H9 (cell line): ENCODE measurements at regions not wholly inside any gene's neighbourhood (a gene's known extent, or its start where the extent isn't known, plus 50 kb on each side); places are given as distances from the start of the nearest gene placed in this dataset.

Source experiments
- DNase-seq: peaks from one replicate; pipeline ENCODE4 v3.0.0-alpha.2; 2017
- H2AFZ ChIP-seq: one replicate; pipeline ENCODE4 v1.6.1; 2013; ENCODE audit warnings: mild to moderate bottlenecking, low read length, control low read depth, moderate library complexity
- H2AK5ac ChIP-seq: 2 replicates; pipeline ENCODE4 v1.6.1; 2013; ENCODE audit warnings: low read length, control low read depth, mixed read lengths; ENCODE audit not compliant: insufficient read length
- H2BK120ac ChIP-seq: one replicate; pipeline ENCODE4 v1.6.1; 2013; ENCODE audit warnings: low read depth, mild to moderate bottlenecking, low read length, control low read depth, inconsistent platforms; ENCODE audit not compliant: poor library complexity, severe bottlenecking
- H2BK12ac ChIP-seq: 2 replicates; pipeline ENCODE4 v1.6.1; 2013; ENCODE audit warnings: low read length, control low read depth, mixed read lengths, low read depth; ENCODE audit not compliant: insufficient read length
- H2BK15ac ChIP-seq: 2 replicates; pipeline ENCODE4 v1.6.1; 2013; ENCODE audit warnings: low read depth, low read length, control low read depth
- H2BK20ac ChIP-seq: one replicate; pipeline ENCODE4 v1.6.1; 2013; ENCODE audit warnings: low read depth, mild to moderate bottlenecking, low read length, control low read depth, inconsistent platforms; ENCODE audit not compliant: poor library complexity, severe bottlenecking
- H2BK5ac ChIP-seq: 2 replicates; pipeline ENCODE4 v1.6.1; 2013; ENCODE audit warnings: low read length, control low read depth, mixed read lengths; ENCODE audit not compliant: insufficient read length
- H3K14ac ChIP-seq: 2 replicates; pipeline ENCODE4 v1.6.1; 2013; ENCODE audit warnings: low read length, control low read depth; ENCODE audit not compliant: insufficient read depth
- H3K18ac ChIP-seq: 2 replicates; pipeline ENCODE4 v1.6.1; 2013; ENCODE audit warnings: low read depth, mild to moderate bottlenecking, mixed read lengths, low read length, control low read depth; ENCODE audit not compliant: insufficient read length
- H3K23ac ChIP-seq: 2 replicates; pipeline ENCODE4 v1.6.1; 2013; ENCODE audit warnings: low read length, control low read depth, mixed read lengths, low read depth; ENCODE audit not compliant: insufficient read length
- H3K23me2 ChIP-seq: 2 replicates; pipeline ENCODE4 v1.6.1; 2013; ENCODE audit warnings: low read depth, mild to moderate bottlenecking, mixed read lengths, low read length, control low read depth; ENCODE audit not compliant: insufficient read length, poor library complexity, severe bottlenecking
- H3K27ac ChIP-seq: 2 replicates; pipeline ENCODE4 v1.5.1; 2013; ENCODE audit warnings: low read length, control low read depth, mixed read lengths, low read depth; ENCODE audit not compliant: insufficient read length
- H3K27me3 ChIP-seq: 2 replicates; pipeline ENCODE4 v1.6.1; 2013; ENCODE audit warnings: low read length, control low read depth, inconsistent platforms; ENCODE audit not compliant: insufficient read depth
- H3K4ac ChIP-seq: 2 replicates; pipeline ENCODE4 v1.6.1; 2013; ENCODE audit warnings: low read depth, mild to moderate bottlenecking, control low read depth, inconsistent platforms, low read length, moderate library complexity
- H3K4me1 ChIP-seq: 2 replicates; pipeline ENCODE4 v1.6.1; 2013; ENCODE audit warnings: low read length, control low read depth, inconsistent platforms; ENCODE audit not compliant: insufficient read depth
- H3K4me2 ChIP-seq: 2 replicates; pipeline ENCODE4 v1.6.1; 2013; ENCODE audit warnings: low read length, control low read depth, mixed read lengths; ENCODE audit not compliant: insufficient read length, insufficient read depth
- H3K56ac ChIP-seq: 2 replicates; pipeline ENCODE4 v1.6.1; 2013; ENCODE audit warnings: low read depth, mild to moderate bottlenecking, mixed read lengths, low read length, control low read depth; ENCODE audit not compliant: insufficient read length
- H3K79me1 ChIP-seq: 2 replicates; pipeline ENCODE4 v1.6.1; 2013; ENCODE audit warnings: low read depth, mild to moderate bottlenecking, moderate library complexity, low read length, control low read depth, inconsistent platforms; ENCODE audit not compliant: insufficient read depth, poor library complexity, severe bottlenecking
- H3K79me2 ChIP-seq: 2 replicates; pipeline ENCODE4 v1.6.1; 2013; ENCODE audit warnings: low read length, control low read depth, inconsistent platforms; ENCODE audit not compliant: insufficient read depth
- H3K9ac ChIP-seq: 2 replicates; pipeline ENCODE4 v1.6.1; 2013; ENCODE audit warnings: low read length, control low read depth, mixed read lengths; ENCODE audit not compliant: insufficient read length; ENCODE audit errors: extremely low read depth
- H3K9me3 ChIP-seq: one replicate; pipeline ENCODE4 v1.6.1; 2013; ENCODE audit warnings: low read depth, low read length, inconsistent platforms; ENCODE audit not compliant: control insufficient read depth
- H3T11ph ChIP-seq: one replicate; pipeline ENCODE4 v1.6.1; 2013; ENCODE audit warnings: mild to moderate bottlenecking, low read length, control low read depth, inconsistent platforms
- H4K20me1 ChIP-seq: one replicate; pipeline ENCODE4 v1.6.1; 2013; ENCODE audit not compliant: control insufficient read depth, insufficient read length, insufficient read depth
- H4K5ac ChIP-seq: 2 replicates; pipeline ENCODE4 v1.6.1; 2013; ENCODE audit warnings: low read depth, mild to moderate bottlenecking, mixed read lengths, low read length, control low read depth; ENCODE audit not compliant: insufficient read length
- H4K8ac ChIP-seq: replicated peaks from 2 replicates; pipeline ENCODE4 v1.6.1; 2013; ENCODE audit warnings: low read length, control low read depth, mixed read lengths, low read depth; ENCODE audit not compliant: insufficient read length
- H4K91ac ChIP-seq: 2 replicates; pipeline ENCODE4 v1.6.1; 2013; ENCODE audit warnings: low read depth, mild to moderate bottlenecking, moderate library complexity, mixed read lengths, low read length, control low read depth; ENCODE audit not compliant: insufficient read length
- H3K27ac Mint-ChIP-seq, 3 experiments: 2 replicates in 2 of 3; 3 replicates in 1 of 3; pipeline ENCODE4 v1.8.0; 2020 to 2021; ENCODE audit warnings: mixed read lengths in 3 of 3, mild to moderate bottlenecking in 1 of 3, moderate library complexity in 1 of 3
- H3K27me3 Mint-ChIP-seq: 2 replicates; pipeline ENCODE4 v1.8.0; 2021; ENCODE audit warnings: low read depth, mild to moderate bottlenecking, moderate library complexity, mixed read lengths
- H3K36me3 Mint-ChIP-seq, 3 experiments: 2 replicates in 2 of 3; 3 replicates in 1 of 3; pipeline ENCODE4 v1.8.0; 2020 to 2021; ENCODE audit warnings: low read depth in 3 of 3, mixed read lengths in 3 of 3; ENCODE audit not compliant: insufficient read depth in 1 of 3
- H3K4me1 Mint-ChIP-seq, 2 experiments: 2 replicates each; pipeline ENCODE4 v1.8.0; 2020; ENCODE audit warnings: mixed read lengths in 2 of 2
- H3K4me3 Mint-ChIP-seq, 2 experiments: 2 replicates in 1 of 2; 3 replicates in 1 of 2; pipeline ENCODE4 v1.8.0; 2020 to 2021; ENCODE audit warnings: mild to moderate bottlenecking in 2 of 2, mixed read lengths in 2 of 2, moderate library complexity in 1 of 2
- H3K9me3 Mint-ChIP-seq, 2 experiments: 2 replicates in 1 of 2; 3 replicates in 1 of 2; pipeline ENCODE4 v1.8.0; 2020; ENCODE audit warnings: mild to moderate bottlenecking in 2 of 2, mixed read lengths in 2 of 2, moderate library complexity in 1 of 2
- TF ChIP-seq, protein P1 (sequence below): fragments of 200-600 bp; sonication (generic); conservative IDR thresholded peaks from 3 replicates; pipeline ENCODE4 v1.8.0; 2021; ENCODE audit warnings: antibody characterized with exemption, mild to moderate bottlenecking

DNA sequence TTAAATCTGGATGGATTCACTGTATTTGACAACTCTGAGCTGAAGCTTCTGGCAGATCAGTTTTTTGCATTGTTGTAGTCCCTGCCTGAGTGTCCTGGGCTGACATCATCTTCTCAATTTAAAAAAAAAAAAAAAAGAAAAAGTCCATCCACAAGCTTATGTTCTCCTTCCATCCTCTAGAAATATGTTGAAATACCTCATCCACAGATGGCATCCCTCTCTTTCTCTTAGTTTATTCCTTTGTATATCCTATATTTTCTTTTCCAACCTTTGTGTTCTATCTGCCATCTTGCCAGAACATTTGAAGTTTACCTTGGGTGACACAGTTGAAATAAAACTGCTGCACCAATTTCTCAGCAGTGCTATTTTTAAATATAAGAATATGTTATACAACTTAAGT is 184.4 kb upstream of the PKN2 start:
- Mint-ChIP-seq H3K36me3 (no peaks in the 10 kb centered on the region), H3K4me3 (no peak overlapping the region), H3K9me3 (no peaks in the 10 kb centered on the region), H3K27me3 (no peaks in the 10 kb centered on the region), H3K4me1 (no peaks in the 10 kb centered on the region), H3K27ac (no peak overlapping the region)
- no peaks in the 10 kb centered on the region for H3K23me2 ChIP-seq
- no peaks in the 10 kb centered on the region for H3K79me2 ChIP-seq
- no peaks in the 10 kb centered on the region for H3K27me3 ChIP-seq
- no peak overlapping the region for H2BK20ac ChIP-seq
- no peak overlapping the region for H2AK5ac ChIP-seq
- H3K9ac ChIP-seq, result no peak overlapping the region
- no peak overlapping the region for H3K27ac ChIP-seq
- H4K91ac ChIP-seq, result no peak overlapping the region
- no peak overlapping the region for H3K4ac ChIP-seq
- no peak for DNase-seq
- no peak overlapping the region for H3K56ac ChIP-seq
- H2BK120ac ChIP-seq, result no peak overlapping the region
- no peak overlapping the region for H3K4me2 ChIP-seq
- no peak overlapping the region for H2AFZ ChIP-seq
- no peaks in the 10 kb centered on the region for H4K20me1 ChIP-seq
- H3K4me1 ChIP-seq, result no peaks in the 10 kb centered on the region
- H2BK5ac ChIP-seq, result no peak overlapping the region
- H3K9me3 ChIP-seq, result no peaks in the 10 kb centered on the region
- H4K5ac ChIP-seq, result no peak overlapping the region
- no peaks in the 10 kb centered on the region for H3K79me1 ChIP-seq
- H2BK12ac ChIP-seq, result no peak overlapping the region
- no peak overlapping the region for H4K8ac ChIP-seq
- H3K23ac ChIP-seq, result no peak overlapping the region
- H3K14ac ChIP-seq, result no peak overlapping the region
- H3T11ph ChIP-seq, result no peak overlapping the region
- TF ChIP-seq, protein P1, sequence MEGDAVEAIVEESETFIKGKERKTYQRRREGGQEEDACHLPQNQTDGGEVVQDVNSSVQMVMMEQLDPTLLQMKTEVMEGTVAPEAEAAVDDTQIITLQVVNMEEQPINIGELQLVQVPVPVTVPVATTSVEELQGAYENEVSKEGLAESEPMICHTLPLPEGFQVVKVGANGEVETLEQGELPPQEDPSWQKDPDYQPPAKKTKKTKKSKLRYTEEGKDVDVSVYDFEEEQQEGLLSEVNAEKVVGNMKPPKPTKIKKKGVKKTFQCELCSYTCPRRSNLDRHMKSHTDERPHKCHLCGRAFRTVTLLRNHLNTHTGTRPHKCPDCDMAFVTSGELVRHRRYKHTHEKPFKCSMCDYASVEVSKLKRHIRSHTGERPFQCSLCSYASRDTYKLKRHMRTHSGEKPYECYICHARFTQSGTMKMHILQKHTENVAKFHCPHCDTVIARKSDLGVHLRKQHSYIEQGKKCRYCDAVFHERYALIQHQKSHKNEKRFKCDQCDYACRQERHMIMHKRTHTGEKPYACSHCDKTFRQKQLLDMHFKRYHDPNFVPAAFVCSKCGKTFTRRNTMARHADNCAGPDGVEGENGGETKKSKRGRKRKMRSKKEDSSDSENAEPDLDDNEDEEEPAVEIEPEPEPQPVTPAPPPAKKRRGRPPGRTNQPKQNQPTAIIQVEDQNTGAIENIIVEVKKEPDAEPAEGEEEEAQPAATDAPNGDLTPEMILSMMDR, result no peak
- no peak overlapping the region for H2BK15ac ChIP-seq
- H3K18ac ChIP-seq, result no peak overlapping the region
